Activated CD4-positive, alpha-beta memory T cell treated with anti-CD3 and anti-CD28 coated beads for 36 hours (primary cell): ENCODE measurements at regions not wholly inside any gene's neighbourhood (a gene's known extent, or its start where the extent isn't known, plus 50 kb on each side); places are given as distances from the start of the nearest gene placed in this dataset.

Experiments
- CTCF ChIA-PET: fragments of 350-600 bp; sonication (Branson Sonifier 250); formaldehyde crosslinking; loops from one replicate; lab custom pipeline; 2021; ENCODE audit warnings: antibody characterized with exemption, inconsistent platforms; lab: Charles Lee
- POLR2A ChIA-PET: fragments of 350-600 bp; sonication (Branson Sonifier 250); formaldehyde crosslinking; loops from one replicate; lab custom pipeline; 2021; ENCODE audit warnings: antibody characterized with exemption; lab: Charles Lee
- DNase-seq: peaks from one replicate; pipeline ENCODE4 v3.0.0-alpha.2; 2020
- H3K27ac Mint-ChIP-seq: one replicate; pipeline ENCODE4 v1.8.0; 2021; ENCODE audit warnings: mixed read lengths
- H3K27me3 Mint-ChIP-seq: one replicate; pipeline ENCODE4 v1.8.0; 2021; ENCODE audit warnings: mixed read lengths
- H3K36me3 Mint-ChIP-seq: one replicate; pipeline ENCODE4 v1.8.0; 2021; ENCODE audit warnings: mixed read lengths
- H3K4me1 Mint-ChIP-seq: one replicate; pipeline ENCODE4 v1.8.0; 2021; ENCODE audit warnings: low read depth, mixed read lengths
- H3K4me3 Mint-ChIP-seq: one replicate; pipeline ENCODE4 v1.8.0; 2021; ENCODE audit warnings: mild to moderate bottlenecking, mixed read lengths
- H3K9me3 Mint-ChIP-seq: one replicate; pipeline ENCODE4 v1.8.0; 2021; ENCODE audit warnings: mixed read lengths
- intact Hi-C: fragments of 100-400 bp; cut with micrococcal nuclease; formaldehyde crosslinking; loops from one replicate; pipeline ENCODE4 v1.15.1; 2023

- Mint-ChIP-seq H3K4me3 (no peak overlapping the region), H3K36me3 (no peaks in the 10 kb centered on the region), H3K9me3 (no peaks in the 10 kb centered on the region), H3K27ac (no peak overlapping the region), H3K4me1 (no peaks in the 10 kb centered on the region), H3K27me3 (peaks cover 3% of the 10 kb centered on the region)
- intact Hi-C loops, result no loop called here
- POLR2A ChIA-PET, result no interaction called here
- CTCF ChIA-PET, result no interaction called here
- no peak for DNase-seq
These were observed 54.4 kb upstream of the MARCKS start for GRCh38 chr6:113802779-113803178.

- DNase-seq, result no peak
- no peaks in the 10 kb centered on the region for H3K9me3 Mint-ChIP-seq
- no peaks in the 10 kb centered on the region for H3K36me3 Mint-ChIP-seq
- H3K27ac Mint-ChIP-seq, result no peak overlapping the region
- no peak overlapping the region for H3K4me3 Mint-ChIP-seq
- peaks cover 3% of the 10 kb centered on the region for H3K4me1 Mint-ChIP-seq
- intact Hi-C loops, result loop anchor here (5.0 kb wide), 1 partner anchor 173 kb away; no protein-coding TSS in a partner anchor
- ChIA-PET POLR2A (no interaction called here), CTCF (interaction anchor here (1.3 to 1.8 kb wide), 2 partner anchors 53 to 499 kb away, joined by 4 to 6 read pairs; no protein-coding TSS in a partner anchor)
- peaks cover 3% of the 10 kb centered on the region for H3K27me3 Mint-ChIP-seq
These were observed 51.9 kb upstream of the MARCKS start for GRCh38 chr6:113805173-113805790.

- DNase-seq, result no peak
- Mint-ChIP-seq H3K27me3 (no peaks in the 10 kb centered on the region), H3K9me3 (no peaks in the 10 kb centered on the region), H3K4me1 (peaks cover 3% of the 10 kb centered on the region), H3K27ac (no peak overlapping the region), H3K36me3 (no peaks in the 10 kb centered on the region), H3K4me3 (no peak overlapping the region)
- ChIA-PET CTCF (interaction anchor here (1.8 kb wide), 1 partner anchor 52 kb away, joined by 6 read pairs; no protein-coding TSS in a partner anchor), POLR2A (no interaction called here)
- intact Hi-C loops, result loop anchor here (5.0 kb wide), 1 partner anchor 174 kb away; no protein-coding TSS in a partner anchor
These were observed 51.2 kb upstream of the MARCKS start for GRCh38 chr6:113805811-113806495.
